ENCODE measurements at regions not wholly inside any gene's neighbourhood (a gene's known extent, or its start where the extent isn't known, plus 50 kb on each side); places are given as distances from the start of the nearest gene placed in this dataset.

DNA sequence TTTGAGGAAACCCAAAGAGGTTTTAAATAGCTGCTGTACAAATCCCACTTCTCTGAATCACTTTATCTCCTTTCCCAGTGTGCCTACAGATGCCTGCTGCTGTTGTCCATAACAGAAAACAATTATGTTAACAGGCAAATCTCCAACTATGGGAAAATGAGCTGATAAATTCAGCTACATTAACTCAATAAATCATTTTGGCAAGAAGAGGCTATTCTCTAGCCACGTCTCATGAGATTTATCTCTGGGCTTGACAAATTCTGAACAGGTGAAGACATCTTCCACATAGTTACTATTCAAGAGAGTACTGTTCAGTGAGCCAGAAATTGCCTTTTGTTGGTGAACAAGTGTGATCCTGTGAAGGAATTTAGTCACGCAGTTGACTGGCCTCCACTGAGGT is 327.1 kb upstream of the FMN2 start:
- H3K27me3 ChIP-seq (ENCODE audit: low read depth, low read length): no peaks in the 10 kb centered on the region
- no peak overlapping the region for H3K4me3 ChIP-seq (ENCODE audit: low read depth in 1 of 2, low read length in 2 of 2)
- H3K9me3 ChIP-seq (ENCODE audit: control insufficient read depth in 1 of 2, low read length in 2 of 2): no peaks in the 10 kb centered on the region
- no peaks in the 10 kb centered on the region for H3K36me3 ChIP-seq (ENCODE audit: control insufficient read depth in 1 of 2, insufficient read depth in 2 of 2, low read length in 2 of 2)
- H3K4me1 ChIP-seq (ENCODE audit: control insufficient read depth in 1 of 2, insufficient read depth in 2 of 2, low read length in 2 of 2): no peaks in the 10 kb centered on the region
- H3K27ac ChIP-seq (ENCODE audit: low read length): no peak overlapping the region

DNA sequence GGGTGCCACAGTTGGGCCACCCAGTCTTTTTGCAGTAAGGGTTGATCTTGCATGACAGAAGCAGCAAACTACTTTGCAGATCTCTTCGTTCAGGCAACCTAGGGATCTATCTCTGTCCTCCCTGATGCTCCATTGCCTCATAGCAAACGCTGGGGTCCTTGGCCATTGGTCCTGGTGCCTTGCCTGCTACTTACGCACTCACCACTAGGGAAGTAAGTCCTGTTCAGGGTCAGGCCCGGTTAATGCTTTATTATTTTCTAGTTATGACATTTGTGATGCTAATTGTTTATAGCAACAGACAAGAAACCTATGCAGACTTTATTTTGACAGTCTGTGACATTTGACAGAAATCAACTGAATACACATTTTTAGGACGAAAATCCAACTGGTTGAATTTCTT is 326.5 kb upstream of the FMN2 start:
- Histone ChIP-seq H3K4me3 (ENCODE audit: low read depth in 1 of 2, low read length in 2 of 2) (no peak overlapping the region), H3K36me3 (ENCODE audit: control insufficient read depth in 1 of 2, insufficient read depth in 2 of 2, low read length in 2 of 2) (no peaks in the 10 kb centered on the region), H3K4me1 (ENCODE audit: control insufficient read depth in 1 of 2, insufficient read depth in 2 of 2, low read length in 2 of 2) (no peaks in the 10 kb centered on the region)

DNA sequence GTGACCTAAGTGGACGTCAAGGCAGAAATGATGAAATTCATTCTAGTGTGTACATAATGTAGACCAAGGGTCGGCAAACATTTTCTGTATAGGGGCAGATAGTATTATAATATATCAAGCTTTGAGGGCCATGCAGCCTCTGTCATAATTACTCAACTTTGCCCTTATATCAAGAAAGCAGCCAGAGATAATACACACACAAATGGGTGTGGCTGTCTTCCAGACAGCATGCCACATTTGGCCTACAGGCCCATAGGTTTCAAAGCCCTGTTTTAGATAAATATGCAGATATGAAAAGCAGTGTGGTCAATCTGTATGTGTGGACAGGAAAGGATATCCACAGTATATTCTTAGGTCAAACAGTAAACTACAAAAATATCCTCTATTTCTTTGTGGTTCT is 320.1 kb upstream of the FMN2 start:
- H3K4me1 ChIP-seq (ENCODE audit: control insufficient read depth in 1 of 2, insufficient read depth in 2 of 2, low read length in 2 of 2): no peaks in the 10 kb centered on the region
- no peak overlapping the region for H3K4me3 ChIP-seq (ENCODE audit: low read depth in 1 of 2, low read length in 2 of 2)
- no peaks in the 10 kb centered on the region for H3K36me3 ChIP-seq (ENCODE audit: control insufficient read depth in 1 of 2, insufficient read depth in 2 of 2, low read length in 2 of 2)
- no peaks in the 10 kb centered on the region for H3K27me3 ChIP-seq (ENCODE audit: low read depth, low read length)
- no peaks in the 10 kb centered on the region for H3K9me3 ChIP-seq (ENCODE audit: control insufficient read depth in 1 of 2, low read length in 2 of 2)
- no peak overlapping the region for H3K27ac ChIP-seq (ENCODE audit: low read length)

More for the DNA sequence above, 326.5 kb upstream of the FMN2 start:
- Histone ChIP-seq H3K27me3 (ENCODE audit: low read depth, low read length) (no peaks in the 10 kb centered on the region), H3K9me3 (ENCODE audit: control insufficient read depth in 1 of 2, low read length in 2 of 2) (no peaks in the 10 kb centered on the region), H3K27ac (ENCODE audit: low read length) (no peak overlapping the region)

DNA sequence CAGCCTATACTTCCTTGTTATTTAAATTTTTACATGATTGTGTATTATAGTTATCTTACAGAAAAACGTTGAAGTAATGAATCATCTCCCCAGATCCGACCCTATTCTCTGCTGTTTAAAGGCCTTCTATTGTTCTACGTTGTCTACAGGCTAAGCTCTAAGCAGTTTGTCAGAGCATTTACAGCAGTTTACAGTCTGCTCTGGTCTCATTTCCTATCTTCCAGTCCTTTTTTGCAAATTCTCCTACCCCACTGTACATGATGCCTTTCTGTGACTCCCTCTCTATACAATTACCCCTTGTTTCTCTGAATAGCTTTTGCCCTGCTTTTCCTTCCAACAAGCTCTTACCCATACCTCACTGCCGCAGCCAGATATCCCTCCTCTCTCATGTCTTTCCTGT is 319.2 kb upstream of the FMN2 start:
- Histone ChIP-seq H3K27ac (ENCODE audit: low read length) (no peak overlapping the region), H3K36me3 (ENCODE audit: control insufficient read depth in 1 of 2, insufficient read depth in 2 of 2, low read length in 2 of 2) (no peaks in the 10 kb centered on the region), H3K9me3 (ENCODE audit: control insufficient read depth in 1 of 2, low read length in 2 of 2) (no peaks in the 10 kb centered on the region), H3K4me1 (ENCODE audit: control insufficient read depth in 1 of 2, insufficient read depth in 2 of 2, low read length in 2 of 2) (no peaks in the 10 kb centered on the region), H3K4me3 (ENCODE audit: low read depth in 1 of 2, low read length in 2 of 2) (no peak overlapping the region), H3K27me3 (ENCODE audit: low read depth, low read length) (no peaks in the 10 kb centered on the region)

DNA sequence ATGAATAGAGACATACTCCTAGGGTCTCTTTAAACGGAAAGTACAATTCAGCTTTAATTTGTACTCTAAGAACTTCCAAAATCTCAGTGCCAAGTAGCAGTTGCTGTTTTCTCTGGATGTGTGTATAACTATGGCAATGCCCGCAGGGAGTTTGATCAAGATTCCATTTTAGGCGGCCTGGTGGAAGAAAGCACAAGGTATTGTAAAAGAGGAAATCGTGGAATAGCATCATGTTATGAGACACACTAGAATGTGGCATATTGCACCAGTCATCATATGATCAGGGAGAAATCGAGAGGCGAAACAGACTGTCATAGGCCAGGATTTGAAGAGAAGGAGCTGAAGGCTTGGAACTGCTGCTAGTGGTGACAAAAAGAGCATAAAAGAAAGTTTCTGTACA is 316.2 kb upstream of the FMN2 start:
- Histone ChIP-seq H3K27ac (ENCODE audit: low read length) (no peak overlapping the region), H3K4me3 (ENCODE audit: low read depth in 1 of 2, low read length in 2 of 2) (no peak overlapping the region), H3K9me3 (ENCODE audit: control insufficient read depth in 1 of 2, low read length in 2 of 2) (no peaks in the 10 kb centered on the region), H3K36me3 (ENCODE audit: control insufficient read depth in 1 of 2, insufficient read depth in 2 of 2, low read length in 2 of 2) (no peaks in the 10 kb centered on the region), H3K4me1 (ENCODE audit: control insufficient read depth in 1 of 2, insufficient read depth in 2 of 2, low read length in 2 of 2) (no peaks in the 10 kb centered on the region), H3K27me3 (ENCODE audit: low read depth, low read length) (no peaks in the 10 kb centered on the region)

DNA sequence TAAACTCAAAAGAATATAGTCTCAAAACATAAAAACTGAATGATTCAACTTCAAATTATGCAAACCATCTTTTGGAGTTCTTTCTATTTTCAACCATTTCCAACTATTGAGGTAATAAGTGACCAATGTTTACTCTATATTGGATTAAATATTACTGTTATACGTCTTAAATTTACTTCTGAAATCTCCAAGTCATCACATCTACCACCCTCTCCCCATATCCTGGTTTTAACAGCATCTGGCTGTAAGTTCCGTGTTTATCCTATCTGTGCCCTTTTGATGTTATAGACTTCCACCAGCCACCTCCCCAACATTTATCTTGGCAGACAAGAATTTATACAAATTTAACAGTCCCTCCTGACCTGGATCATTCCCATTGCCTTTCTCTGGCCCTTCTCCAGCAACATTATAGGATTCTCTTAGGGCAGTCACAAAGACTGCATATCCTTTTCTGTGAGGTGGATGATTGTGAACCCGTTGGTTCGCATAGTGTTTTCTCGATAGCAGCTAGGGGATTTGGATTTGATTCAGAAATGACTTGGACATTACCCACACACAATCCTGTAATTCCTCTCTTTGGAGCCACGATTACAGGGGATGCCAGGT is 313.4 kb upstream of the FMN2 start:
- Histone ChIP-seq H3K4me3 (ENCODE audit: low read depth in 1 of 2, low read length in 2 of 2) (no peak overlapping the region), H3K27me3 (ENCODE audit: low read depth, low read length) (no peaks in the 10 kb centered on the region), H3K9me3 (ENCODE audit: control insufficient read depth in 1 of 2, low read length in 2 of 2) (peaks cover 0 to 5% of the 10 kb centered on the region in 2 donors), H3K27ac (ENCODE audit: low read length) (no peak overlapping the region), H3K4me1 (ENCODE audit: control insufficient read depth in 1 of 2, insufficient read depth in 2 of 2, low read length in 2 of 2) (no peaks in the 10 kb centered on the region), H3K36me3 (ENCODE audit: control insufficient read depth in 1 of 2, insufficient read depth in 2 of 2, low read length in 2 of 2) (no peaks in the 10 kb centered on the region)

DNA sequence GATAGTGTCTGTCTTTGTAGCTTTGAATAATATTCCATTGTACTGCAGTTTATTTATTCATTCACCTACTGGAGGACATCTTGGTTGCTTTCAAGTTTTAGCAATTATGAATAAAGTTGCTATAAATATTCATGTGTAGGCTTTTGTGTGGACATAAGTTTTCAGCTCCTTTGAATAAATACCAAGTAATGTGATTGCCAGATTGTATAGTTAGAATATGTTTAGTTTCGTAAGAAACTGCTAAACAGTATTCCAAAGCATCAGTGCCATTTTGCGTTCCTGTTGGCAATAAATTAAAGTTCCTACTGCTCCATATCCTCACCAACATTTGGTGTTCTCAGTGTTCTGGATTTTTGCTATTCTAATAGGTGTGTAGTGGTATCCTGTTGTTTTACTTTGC is 311.7 kb upstream of the FMN2 start:
- no peaks in the 10 kb centered on the region for H3K27me3 ChIP-seq (ENCODE audit: low read depth, low read length)
- no peak overlapping the region for H3K4me3 ChIP-seq (ENCODE audit: low read depth in 1 of 2, low read length in 2 of 2)
- H3K4me1 ChIP-seq (ENCODE audit: control insufficient read depth in 1 of 2, insufficient read depth in 2 of 2, low read length in 2 of 2): no peaks in the 10 kb centered on the region
- no peak overlapping the region for H3K27ac ChIP-seq (ENCODE audit: low read length)
- H3K9me3 ChIP-seq (ENCODE audit: control insufficient read depth in 1 of 2, low read length in 2 of 2): peaks cover 0 to 5% of the 10 kb centered on the region in 2 donors
- H3K36me3 ChIP-seq (ENCODE audit: control insufficient read depth in 1 of 2, insufficient read depth in 2 of 2, low read length in 2 of 2): no peaks in the 10 kb centered on the region

DNA sequence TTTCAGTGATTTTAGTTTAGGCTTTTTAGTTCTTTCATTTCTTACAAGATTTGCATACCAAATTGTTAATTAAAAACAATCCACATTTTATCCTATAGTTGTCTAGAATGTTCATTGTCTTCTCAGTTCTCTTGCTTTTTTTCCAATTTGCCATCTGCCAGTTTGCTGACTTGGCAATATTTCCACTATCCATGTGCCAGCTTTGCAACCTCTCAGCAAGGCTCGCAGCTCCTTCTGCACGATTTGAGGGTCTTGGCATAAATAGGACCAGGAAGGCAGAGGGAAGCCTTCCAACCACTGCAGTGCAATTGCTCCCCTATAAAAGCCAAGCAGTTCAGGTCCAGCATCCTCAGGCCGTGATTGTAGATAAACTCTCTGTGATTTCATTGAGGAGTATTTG is 306.8 kb upstream of the FMN2 start:
- Histone ChIP-seq H3K27me3 (ENCODE audit: low read depth, low read length) (no peaks in the 10 kb centered on the region), H3K9me3 (ENCODE audit: control insufficient read depth in 1 of 2, low read length in 2 of 2) (peaks cover 0 to 5% of the 10 kb centered on the region in 2 donors), H3K27ac (ENCODE audit: low read length) (no peak overlapping the region), H3K4me3 (ENCODE audit: low read depth in 1 of 2, low read length in 2 of 2) (no peak overlapping the region), H3K4me1 (ENCODE audit: control insufficient read depth in 1 of 2, insufficient read depth in 2 of 2, low read length in 2 of 2) (no peaks in the 10 kb centered on the region), H3K36me3 (ENCODE audit: control insufficient read depth in 1 of 2, insufficient read depth in 2 of 2, low read length in 2 of 2) (no peaks in the 10 kb centered on the region)

DNA sequence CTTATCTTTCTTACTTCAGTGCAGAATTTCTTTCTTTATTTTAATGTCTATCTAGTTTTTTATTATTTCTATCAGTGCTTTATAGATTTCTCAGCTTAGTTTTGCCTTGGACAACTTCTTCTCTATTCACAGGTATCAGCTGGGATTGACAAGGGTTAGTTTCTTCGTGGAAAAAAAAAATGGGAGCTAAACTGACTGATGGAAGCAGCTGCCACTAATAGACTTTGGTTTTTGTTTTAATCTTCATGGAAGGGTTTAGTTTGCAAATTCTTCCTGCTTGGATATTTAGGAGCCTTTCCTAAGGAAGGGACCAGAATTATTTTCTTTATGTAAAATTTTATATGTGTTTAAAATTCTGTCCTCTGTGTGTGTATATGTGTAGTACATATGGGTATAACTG is 306.1 kb upstream of the FMN2 start:
- Histone ChIP-seq H3K4me3 (ENCODE audit: low read depth in 1 of 2, low read length in 2 of 2) (no peak overlapping the region), H3K9me3 (ENCODE audit: control insufficient read depth in 1 of 2, low read length in 2 of 2) (peaks cover 0 to 5% of the 10 kb centered on the region in 2 donors), H3K27me3 (ENCODE audit: low read depth, low read length) (no peaks in the 10 kb centered on the region), H3K27ac (ENCODE audit: low read length) (no peak overlapping the region), H3K4me1 (ENCODE audit: control insufficient read depth in 1 of 2, insufficient read depth in 2 of 2, low read length in 2 of 2) (no peaks in the 10 kb centered on the region), H3K36me3 (ENCODE audit: control insufficient read depth in 1 of 2, insufficient read depth in 2 of 2, low read length in 2 of 2) (no peaks in the 10 kb centered on the region)

DNA sequence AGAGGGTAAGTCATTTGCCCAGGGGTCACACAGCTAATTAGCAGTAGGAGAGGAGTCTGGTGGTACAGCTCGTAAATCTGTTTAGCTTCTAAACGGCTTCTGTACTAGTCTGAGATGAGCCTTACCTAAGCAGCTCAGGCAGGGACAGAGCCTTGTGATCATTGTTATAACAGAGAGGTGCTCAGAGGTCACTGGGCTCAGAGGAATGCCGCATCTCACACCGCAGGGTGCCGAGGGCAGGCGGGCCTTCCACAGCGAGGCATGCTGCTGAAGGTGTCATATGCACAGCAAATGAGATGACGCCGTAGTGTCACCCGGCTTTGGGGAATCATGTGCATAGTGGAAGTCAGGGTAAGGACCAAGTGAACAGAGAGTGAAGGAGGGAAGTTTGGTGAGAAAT is 305.2 kb upstream of the FMN2 start:
- Histone ChIP-seq H3K4me3 (ENCODE audit: low read depth in 1 of 2, low read length in 2 of 2) (no peak overlapping the region), H3K9me3 (ENCODE audit: control insufficient read depth in 1 of 2, low read length in 2 of 2) (peaks cover 0 to under 1% of the 10 kb centered on the region in 2 donors), H3K27me3 (ENCODE audit: low read depth, low read length) (no peaks in the 10 kb centered on the region), H3K27ac (ENCODE audit: low read length) (no peak overlapping the region), H3K4me1 (ENCODE audit: control insufficient read depth in 1 of 2, insufficient read depth in 2 of 2, low read length in 2 of 2) (no peaks in the 10 kb centered on the region), H3K36me3 (ENCODE audit: control insufficient read depth in 1 of 2, insufficient read depth in 2 of 2, low read length in 2 of 2) (no peaks in the 10 kb centered on the region)

DNA sequence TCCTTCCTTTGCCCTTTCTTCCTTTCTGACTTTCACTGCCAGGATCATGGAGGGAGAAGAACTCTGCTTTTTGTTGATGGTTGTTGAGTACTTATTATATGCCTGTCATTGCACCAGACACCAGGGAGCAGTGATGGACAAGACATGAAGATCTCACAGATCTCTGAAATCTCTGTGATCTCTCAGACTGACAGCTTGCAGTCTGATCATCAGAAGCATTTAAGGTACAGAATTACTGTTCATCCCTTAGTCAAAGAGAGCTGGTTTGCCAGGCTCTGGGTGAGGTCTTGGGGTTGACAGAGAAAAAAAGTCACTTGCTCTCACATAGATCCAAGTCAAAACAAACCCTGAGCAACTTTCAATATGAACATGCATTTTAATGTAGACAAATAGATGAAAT is 299.5 kb upstream of the FMN2 start:
- H3K27me3 ChIP-seq (ENCODE audit: low read depth, low read length): no peaks in the 10 kb centered on the region
- no peaks in the 10 kb centered on the region for H3K36me3 ChIP-seq (ENCODE audit: control insufficient read depth in 1 of 2, insufficient read depth in 2 of 2, low read length in 2 of 2)
- H3K4me1 ChIP-seq (ENCODE audit: control insufficient read depth in 1 of 2, insufficient read depth in 2 of 2, low read length in 2 of 2): no peaks in the 10 kb centered on the region
- no peaks in the 10 kb centered on the region for H3K9me3 ChIP-seq (ENCODE audit: control insufficient read depth in 1 of 2, low read length in 2 of 2)
- H3K4me3 ChIP-seq (ENCODE audit: low read depth in 1 of 2, low read length in 2 of 2): no peak overlapping the region
- H3K27ac ChIP-seq (ENCODE audit: low read length): no peak overlapping the region

DNA sequence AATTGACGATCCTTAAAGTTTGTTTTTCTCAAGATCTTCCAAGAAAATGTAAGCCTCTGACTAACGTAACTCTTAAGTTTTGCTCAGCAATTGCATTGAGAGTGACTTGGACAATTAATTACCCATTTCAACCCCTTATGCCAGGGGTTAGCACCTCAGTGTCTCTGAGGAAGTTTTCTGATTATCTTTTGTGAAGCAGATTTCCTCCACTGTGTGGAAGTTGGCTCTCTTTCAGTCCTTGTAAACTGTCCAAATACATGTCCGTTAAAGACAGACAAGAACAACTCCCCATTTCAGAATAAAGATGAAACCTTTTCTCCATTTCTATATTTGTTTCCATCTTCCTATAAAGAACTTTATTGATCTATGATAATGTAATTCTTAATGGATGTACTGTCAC is 296.4 kb upstream of the FMN2 start:
- Histone ChIP-seq H3K4me1 (ENCODE audit: control insufficient read depth in 1 of 2, insufficient read depth in 2 of 2, low read length in 2 of 2) (no peaks in the 10 kb centered on the region), H3K27me3 (ENCODE audit: low read depth, low read length) (no peaks in the 10 kb centered on the region), H3K36me3 (ENCODE audit: control insufficient read depth in 1 of 2, insufficient read depth in 2 of 2, low read length in 2 of 2) (no peaks in the 10 kb centered on the region), H3K9me3 (ENCODE audit: control insufficient read depth in 1 of 2, low read length in 2 of 2) (no peaks in the 10 kb centered on the region), H3K4me3 (ENCODE audit: low read depth in 1 of 2, low read length in 2 of 2) (no peak overlapping the region), H3K27ac (ENCODE audit: low read length) (no peak overlapping the region)

Data from muscle layer of duodenum (tissue), 2 donors.